AG10803 (cell line): ENCODE measurements at regions not wholly inside any gene's neighbourhood (a gene's known extent, or its start where the extent isn't known, plus 50 kb on each side); places are given as distances from the start of the nearest gene placed in this dataset.

Experiments
- DNase-seq: peaks from one replicate; pipeline ENCODE4 v3.0.0; 2010; ENCODE audit warnings: low read depth
- H3K4me3 ChIP-seq: 2 replicates; pipeline ENCODE4 v1.5.1; 2011; ENCODE audit warnings: mild to moderate bottlenecking, low read length, control low read depth
- TF ChIP-seq, protein P1 (sequence below): conservative IDR thresholded peaks from 2 replicates; pipeline ENCODE4 v1.5.1; 2011; ENCODE audit warnings: mild to moderate bottlenecking, low read length, control low read depth, inconsistent platforms

DNA sequence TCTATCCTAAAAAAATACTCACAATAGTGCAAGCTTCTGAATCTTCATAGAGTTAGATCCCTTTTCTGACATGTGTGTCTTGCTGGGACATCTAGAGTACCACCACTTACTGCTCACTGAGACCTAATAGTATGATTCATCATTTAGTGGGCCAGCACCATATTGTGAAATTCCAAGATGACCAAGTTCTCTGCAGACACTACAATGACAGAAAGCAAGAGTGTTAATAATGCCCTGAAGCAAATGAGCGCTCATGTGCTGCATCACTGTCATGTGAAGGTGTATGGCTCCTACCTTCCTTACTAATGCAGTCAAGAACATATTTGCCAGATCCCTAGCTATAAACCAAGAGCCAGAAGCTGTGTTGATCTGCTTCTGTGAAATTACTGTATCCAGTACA, 606.2 kb upstream of the NXPH2 start:
- no peak overlapping the region for H3K4me3 ChIP-seq
- no peak for DNase-seq
- TF ChIP-seq, protein P1, sequence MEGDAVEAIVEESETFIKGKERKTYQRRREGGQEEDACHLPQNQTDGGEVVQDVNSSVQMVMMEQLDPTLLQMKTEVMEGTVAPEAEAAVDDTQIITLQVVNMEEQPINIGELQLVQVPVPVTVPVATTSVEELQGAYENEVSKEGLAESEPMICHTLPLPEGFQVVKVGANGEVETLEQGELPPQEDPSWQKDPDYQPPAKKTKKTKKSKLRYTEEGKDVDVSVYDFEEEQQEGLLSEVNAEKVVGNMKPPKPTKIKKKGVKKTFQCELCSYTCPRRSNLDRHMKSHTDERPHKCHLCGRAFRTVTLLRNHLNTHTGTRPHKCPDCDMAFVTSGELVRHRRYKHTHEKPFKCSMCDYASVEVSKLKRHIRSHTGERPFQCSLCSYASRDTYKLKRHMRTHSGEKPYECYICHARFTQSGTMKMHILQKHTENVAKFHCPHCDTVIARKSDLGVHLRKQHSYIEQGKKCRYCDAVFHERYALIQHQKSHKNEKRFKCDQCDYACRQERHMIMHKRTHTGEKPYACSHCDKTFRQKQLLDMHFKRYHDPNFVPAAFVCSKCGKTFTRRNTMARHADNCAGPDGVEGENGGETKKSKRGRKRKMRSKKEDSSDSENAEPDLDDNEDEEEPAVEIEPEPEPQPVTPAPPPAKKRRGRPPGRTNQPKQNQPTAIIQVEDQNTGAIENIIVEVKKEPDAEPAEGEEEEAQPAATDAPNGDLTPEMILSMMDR: no peak

DNA sequence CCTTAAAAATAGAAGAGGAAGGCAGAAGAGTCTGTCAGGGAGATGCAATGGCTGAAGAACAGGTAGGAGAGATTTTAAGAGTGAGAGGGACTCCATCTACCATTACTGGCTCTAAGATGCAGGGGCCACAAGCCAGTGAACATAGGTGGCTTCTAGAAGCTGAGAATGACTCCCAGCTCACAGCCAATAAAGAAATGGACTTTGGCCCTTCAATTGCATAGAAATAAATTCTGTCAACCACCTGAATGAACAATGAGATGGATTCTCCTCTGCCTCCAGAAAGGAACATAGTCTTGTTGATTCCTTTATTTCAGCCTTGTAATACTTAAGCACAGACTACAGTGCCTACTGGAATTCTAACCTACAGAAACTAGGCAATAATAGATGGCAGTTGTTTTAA, 603.3 kb upstream of the NXPH2 start:
- DNase-seq: no peak
- H3K4me3 ChIP-seq: no peak overlapping the region
- TF ChIP-seq, protein P1: no peak

DNA sequence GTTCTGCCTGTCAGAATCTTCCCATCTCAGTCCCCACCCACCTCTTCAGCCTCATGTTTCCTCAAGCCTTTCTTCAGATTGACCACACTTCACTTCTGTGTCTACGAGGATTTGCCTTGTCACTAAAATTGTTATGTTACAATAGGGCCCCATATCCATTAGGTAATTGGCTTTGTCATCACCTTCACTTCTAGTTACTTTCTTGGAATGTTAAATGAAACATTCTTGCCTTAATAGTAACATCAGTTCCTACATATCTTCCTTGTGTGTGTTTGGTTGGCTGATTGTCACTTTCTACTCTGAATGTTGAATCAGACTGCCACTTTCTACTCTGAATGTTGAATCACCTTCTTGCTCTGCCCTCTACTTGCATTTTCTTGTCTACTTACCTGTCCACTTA, 599.9 kb upstream of the NXPH2 start:
- DNase-seq: no peak
- no peak overlapping the region for H3K4me3 ChIP-seq
- TF ChIP-seq, protein P1: no peak

DNA sequence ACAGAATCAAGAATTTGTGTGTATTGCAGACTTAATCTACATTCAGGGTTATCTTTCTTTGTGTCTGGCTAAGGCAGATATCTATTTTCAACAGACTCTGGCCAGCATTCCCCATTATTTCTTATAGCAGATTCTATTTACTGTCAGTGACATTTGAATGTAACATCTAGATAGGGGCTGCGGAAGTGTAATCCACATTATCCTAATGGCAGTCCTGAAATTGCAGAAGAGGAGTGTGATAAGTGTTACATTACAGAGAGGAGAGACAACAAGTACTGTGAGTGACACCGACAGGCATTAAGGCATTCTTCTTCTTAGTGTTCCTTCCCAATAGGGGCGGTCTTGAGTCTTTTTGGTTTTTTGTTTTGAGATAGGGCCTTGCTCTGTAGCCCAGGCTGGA, 598.2 kb upstream of the NXPH2 start:
- H3K4me3 ChIP-seq: no peak overlapping the region
- TF ChIP-seq, protein P1: no peak
- DNase-seq: no peak

DNA sequence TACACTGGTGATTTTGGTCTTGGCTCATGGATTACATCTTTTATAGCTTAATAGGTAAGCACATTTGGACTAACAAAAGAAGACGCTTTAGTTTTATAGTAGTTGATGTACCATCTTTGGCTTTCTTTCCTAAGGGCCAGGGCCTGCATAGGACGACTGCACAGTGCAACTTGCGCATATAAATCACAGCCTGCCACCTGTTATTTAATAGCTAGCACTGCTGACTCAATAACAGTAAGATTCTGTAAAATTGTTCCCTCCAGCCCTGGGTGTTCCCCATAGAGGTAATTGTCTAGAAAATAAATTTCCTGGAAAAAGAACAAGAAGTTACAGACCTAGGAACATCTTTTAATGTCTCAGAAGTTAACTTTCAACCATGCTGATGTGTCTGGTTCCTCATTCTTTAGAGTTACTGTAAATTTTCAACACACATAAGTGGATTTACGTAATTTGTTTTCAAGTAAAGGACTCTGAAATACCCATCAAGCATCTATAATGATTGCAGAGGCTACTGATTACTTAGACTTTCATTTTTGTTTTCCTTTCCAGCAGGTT, 594.2 kb upstream of the NXPH2 start:
- no peak for DNase-seq
- no peak overlapping the region for H3K4me3 ChIP-seq
- TF ChIP-seq, protein P1: no peak

DNA sequence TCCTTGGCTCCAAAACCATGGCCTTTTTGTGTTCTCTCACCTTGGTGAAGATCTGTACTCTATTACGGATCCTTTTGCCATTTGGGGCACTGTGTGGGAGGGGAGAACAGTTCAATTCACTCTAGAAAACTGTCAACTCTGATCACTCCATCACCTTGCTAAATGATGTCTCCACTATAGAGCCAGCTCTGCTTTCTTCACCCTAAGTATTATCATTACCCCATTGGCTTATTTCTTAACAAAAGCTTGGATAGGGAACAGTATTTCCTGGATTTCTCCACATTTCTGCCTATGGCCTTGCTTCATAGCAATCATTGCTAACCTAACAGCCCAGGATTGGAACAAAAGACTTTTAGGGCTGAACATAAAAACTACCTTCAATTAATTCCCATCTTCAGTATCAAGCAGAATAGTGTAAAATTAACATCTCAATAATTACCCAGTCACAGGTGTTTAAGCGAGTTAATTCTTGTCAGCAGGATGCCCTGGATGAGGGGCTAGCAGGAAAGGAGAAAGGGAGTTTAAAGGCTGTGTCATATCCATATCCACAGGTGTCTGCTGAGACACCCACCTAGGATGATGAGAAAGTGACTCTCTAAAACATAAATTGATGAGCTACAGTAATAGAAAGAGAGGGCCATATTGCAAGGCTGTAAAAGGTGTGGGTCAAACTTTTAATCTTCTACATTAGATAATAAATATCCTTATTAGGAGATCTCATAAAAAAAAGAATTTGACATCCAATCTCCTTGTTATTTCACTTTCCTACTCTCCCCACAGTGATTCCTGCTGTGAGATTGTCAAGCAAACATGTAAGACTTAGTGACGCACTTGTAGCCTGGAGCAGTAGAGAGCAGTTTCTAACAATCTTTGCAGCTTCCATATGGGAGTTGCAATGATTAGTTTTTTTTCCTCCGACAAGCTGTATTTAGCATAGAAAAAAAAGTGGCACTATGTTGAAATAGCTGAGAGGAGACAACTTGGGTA, 589.5 kb upstream of the NXPH2 start:
- no peak for DNase-seq
- TF ChIP-seq, protein P1: no peak
- H3K4me3 ChIP-seq: no peak overlapping the region

DNA sequence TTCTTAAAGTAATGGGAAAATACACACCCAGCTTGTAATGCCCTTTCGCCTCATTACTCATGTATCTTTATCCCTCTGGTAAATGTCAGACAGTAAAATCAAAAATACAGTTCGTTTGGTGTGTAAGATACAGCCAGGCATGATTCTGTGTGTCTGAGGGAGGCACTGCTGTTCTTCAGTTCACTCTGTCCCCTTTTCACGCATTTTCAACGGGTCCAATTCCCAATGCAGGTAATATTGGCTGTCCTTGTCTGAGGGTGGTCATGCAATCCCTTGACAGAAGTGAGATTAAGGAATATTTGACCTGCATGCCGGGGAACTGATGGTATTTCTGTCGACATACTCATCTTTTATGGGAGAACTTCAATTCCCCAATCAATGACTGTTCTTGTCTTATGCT, 587.2 kb upstream of the NXPH2 start:
- TF ChIP-seq, protein P1: no peak
- no peak overlapping the region for H3K4me3 ChIP-seq

More for the DNA sequence above, 587.2 kb upstream of the NXPH2 start:
- no peak for DNase-seq
